LHCN-M2 (cell line): ENCODE measurements at regions not wholly inside any gene's neighbourhood (a gene's known extent, or its start where the extent isn't known, plus 50 kb on each side); places are given as distances from the start of the nearest gene placed in this dataset.

ENCODE experiments used
- DNase-seq: peaks from one replicate; pipeline ENCODE4 v3.0.0-alpha.2; 2012; ENCODE audit warnings: low read depth

DNA sequence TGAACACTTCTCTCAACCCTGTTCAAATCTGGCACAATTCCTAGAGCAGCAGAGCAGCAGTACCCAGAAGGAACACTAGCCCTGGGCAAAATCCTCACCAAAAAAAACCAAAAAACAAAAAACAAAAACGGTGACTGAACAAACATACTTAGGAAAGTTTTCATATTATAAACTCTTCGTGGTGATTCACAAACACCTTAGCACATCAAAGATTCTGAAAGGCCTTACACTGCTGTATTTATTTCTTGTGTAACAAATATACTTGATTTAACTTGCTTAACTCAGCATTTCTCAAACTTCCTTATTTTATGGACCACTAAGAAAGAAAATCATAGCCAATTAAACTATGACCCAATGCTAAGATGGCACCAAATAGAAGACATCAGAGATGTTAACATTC, 57.8 kb upstream of the RREB1 start:
- DNase-seq: no peak

DNA sequence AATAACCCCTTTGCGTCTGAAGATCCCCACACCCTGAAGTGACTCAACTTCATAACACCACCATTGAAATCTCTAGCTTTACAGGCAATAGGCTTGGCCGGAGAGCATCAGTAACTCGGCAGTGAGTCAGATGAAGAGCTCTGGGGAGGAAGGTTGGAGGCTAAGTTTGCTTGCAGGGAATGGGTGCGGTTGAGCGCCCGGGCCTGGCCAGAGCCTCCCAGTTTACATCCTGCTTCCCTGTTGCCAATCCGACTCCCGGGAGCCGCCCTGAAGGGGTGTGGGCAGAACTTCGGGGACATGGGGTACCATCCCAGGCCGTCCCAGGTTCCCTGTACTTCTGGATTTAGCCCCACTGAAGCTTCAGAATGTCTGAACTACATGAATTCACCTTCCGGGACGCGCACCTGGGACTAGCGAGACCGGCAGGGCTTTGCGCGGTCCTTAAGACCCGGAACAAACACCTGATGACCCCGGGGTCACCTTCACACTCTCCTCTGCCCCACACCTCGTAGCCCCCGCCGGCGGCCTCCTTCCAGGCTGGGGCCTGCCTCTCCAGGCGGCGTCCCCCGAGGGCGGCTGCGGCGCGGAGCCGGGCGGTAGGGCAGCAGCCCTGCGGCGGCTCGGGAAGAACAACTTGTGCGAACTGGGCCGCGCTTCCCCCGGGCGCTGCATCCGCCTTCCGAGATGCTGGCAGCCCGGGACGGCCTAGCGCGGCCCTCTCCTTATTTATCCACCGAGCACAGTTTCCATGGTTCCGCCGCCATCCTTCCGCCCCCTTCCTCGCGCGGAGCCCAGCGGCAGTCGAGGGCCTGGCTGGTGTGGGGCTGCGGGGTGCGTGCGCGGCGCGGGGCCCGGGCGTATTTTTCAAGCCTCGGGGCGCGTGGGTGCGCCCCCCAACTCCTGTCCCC, 56.6 kb upstream of the RREB1 start:
- peak; percentile 43 for DNase-seq

DNA sequence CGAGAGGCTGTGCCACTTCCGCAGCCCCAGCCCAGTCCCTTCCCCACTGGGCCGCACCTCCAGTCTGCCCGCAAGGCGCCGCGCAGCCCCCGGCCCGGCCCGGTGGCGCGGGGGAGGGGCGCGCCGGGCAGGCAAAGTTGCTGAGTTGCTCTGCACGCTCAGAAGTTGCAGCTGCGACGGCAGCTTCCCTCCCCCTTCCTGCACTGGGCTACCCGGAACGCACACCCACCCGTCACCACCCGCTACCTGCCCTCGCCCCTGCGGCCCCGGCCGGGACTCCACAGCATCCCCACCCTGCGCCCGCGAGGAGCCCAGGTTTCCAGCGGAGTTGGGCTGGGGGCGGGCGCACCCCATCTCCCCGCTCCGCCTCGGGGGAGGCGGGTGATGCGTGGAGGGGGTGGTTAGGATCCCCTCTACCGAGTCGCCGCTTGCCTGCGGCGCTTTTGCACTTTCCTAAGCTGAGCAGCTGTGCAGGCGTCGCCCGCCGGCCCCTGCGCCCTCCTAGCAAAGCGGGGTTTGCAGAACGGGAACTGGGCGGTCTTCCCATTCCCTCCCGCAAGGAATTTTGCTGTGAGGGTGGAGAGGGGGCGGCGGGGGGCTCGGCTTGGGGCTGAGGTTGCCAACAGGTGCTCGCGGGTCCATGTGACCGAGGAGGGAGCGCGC, 55.9 kb upstream of the RREB1 start:
- DNase-seq: peak; percentile 30

DNA sequence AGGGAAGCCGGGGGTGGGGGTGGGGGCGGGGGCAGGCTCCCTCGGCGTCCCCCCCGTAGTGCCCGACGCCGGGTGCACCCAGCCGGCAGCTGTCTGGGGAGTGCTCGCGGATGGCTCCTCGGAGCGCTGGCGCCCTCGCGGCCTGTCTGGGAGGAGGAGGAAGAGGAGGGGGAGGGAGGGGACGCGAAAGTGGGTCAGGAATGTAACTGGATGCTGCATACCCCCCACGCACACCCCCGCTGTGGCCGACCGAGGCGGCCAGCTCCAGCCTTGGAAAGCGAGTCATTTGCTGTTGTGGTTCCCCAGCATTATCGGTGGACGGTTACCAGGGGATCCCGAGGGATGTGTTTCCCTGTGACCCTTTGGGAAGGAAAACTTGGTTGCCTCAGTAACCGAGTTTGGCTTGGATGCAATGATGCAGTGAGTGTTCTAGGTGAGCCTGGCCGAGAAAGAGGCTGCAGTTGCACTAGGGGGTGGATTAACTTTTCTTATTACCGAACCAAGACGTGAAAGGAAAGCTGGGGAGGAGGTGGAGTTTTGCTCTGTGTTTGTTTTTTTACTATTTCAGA, 55.2 kb upstream of the RREB1 start:
- peak; percentile 65 for DNase-seq

DNA sequence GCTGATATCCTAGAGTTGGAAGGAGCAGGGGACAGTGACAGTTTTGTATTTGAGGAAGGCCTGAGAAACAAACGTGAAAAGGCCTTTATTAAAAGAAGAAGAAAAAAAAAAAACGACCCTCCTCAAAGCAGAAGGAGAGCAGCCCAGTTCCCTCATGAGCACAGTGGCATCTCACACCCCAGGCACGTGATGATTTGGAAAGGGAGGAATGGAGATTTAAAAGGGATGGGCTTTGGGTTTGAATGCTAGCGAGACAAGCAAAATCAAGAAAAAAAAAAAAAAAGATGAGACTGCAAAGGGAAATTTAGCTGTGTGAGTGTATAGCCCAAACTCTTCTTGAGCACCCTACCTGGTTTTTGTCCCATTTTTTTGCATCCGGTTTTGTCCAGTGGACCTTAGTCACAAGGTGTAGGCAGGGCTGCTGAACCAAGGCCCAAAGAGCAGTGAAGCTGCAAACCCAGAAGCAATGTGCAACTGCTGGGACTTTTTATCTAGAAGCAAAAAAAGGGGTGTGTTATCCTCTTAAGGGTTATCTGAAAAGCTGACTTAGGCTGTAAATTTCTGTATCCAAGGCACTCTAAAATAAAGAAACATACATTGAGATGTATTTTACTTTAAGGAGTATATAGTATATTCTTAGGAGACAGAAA, 54.5 kb upstream of the RREB1 start:
- DNase-seq: no peak
